ENCODE measurements at regions not wholly inside any gene's neighbourhood (a gene's known extent, or its start where the extent isn't known, plus 50 kb on each side); places are given as distances from the start of the nearest gene placed in this dataset.

- TF ChIP-seq CTCF (conservative IDR thresholded peaks at IDR 0.05; ENCODE audit: low read depth, low read length) (no peak), EZH2 (IDR thresholded peaks at IDR 0.05; ENCODE audit: borderline replicate concordance, low read depth, low read length, poor library complexity, severe bottlenecking) (no peak)
Observed at GRCh38 chr4:107164962-107165475, 128.9 kb upstream of the DKK2 start.

All from A673 (cell line).